Ascending aorta (tissue), 2 donors: ENCODE measurements at regions not wholly inside any gene's neighbourhood (a gene's known extent, or its start where the extent isn't known, plus 50 kb on each side); places are given as distances from the start of the nearest gene placed in this dataset.

Source experiments
- DNase-seq, 2 donors: peaks; one replicate each; pipeline ENCODE4 v3.0.0-alpha.2; 2019; ENCODE audit warnings: low spot score in 2 of 2
- H3K27ac ChIP-seq, 2 donors: fragments of 200-600 bp; sonication (generic); one replicate each; pipeline ENCODE4 v1.5.1; 2016 to 2017; ENCODE audit warnings: mild to moderate bottlenecking in 1 of 2
- H3K27me3 ChIP-seq: fragments of 200-600 bp; sonication (generic); one replicate; pipeline ENCODE4 v1.5.1; 2017
- H3K36me3 ChIP-seq, 2 donors: fragments of 200-600 bp; sonication (generic); one replicate each; pipeline ENCODE4 v1.5.1; 2016
- H3K4me1 ChIP-seq, 2 donors: fragments of 200-600 bp; sonication (generic); one replicate each; pipeline ENCODE4 v1.5.1; 2016 to 2017; ENCODE audit warnings: mild to moderate bottlenecking in 1 of 2
- H3K4me3 ChIP-seq, 2 donors: fragments of 200-600 bp; sonication (generic); one replicate each; pipeline ENCODE4 v1.5.1; 2016 to 2017; ENCODE audit warnings: mild to moderate bottlenecking in 1 of 2
- H3K9me3 ChIP-seq, 2 donors: fragments of 200-600 bp; sonication (generic); one replicate each; pipeline ENCODE4 v1.5.1; 2016
- CTCF ChIP-seq, 3 experiments: fragments of 200-600 bp in 2 of 3; fragments of 450-650 bp in 1 of 3; sonication (generic) in 2 of 3; IDR thresholded peaks; one replicate each; pipeline ENCODE4 v1.5.1; 2016 to 2019; ENCODE audit warnings: antibody characterized with exemption in 3 of 3, mild to moderate bottlenecking in 1 of 3, moderate library complexity in 1 of 3
- intact Hi-C: fragments of 100-400 bp; cut with DNase I; formaldehyde crosslinking; loops from one replicate; pipeline ENCODE4 v1.15.1; 2023

- no peak overlapping the region for H3K27ac ChIP-seq
- no peak overlapping the region for H3K4me3 ChIP-seq
- TF ChIP-seq CTCF (IDR thresholded peaks at IDR 0.05): no peak
- H3K4me1 ChIP-seq: no peaks in the 10 kb centered on the region
- no peaks in the 10 kb centered on the region for H3K27me3 ChIP-seq
- intact Hi-C loops: no loop called here
- no peak for DNase-seq
- H3K36me3 ChIP-seq: no peaks in the 10 kb centered on the region
- no peaks in the 10 kb centered on the region for H3K9me3 ChIP-seq
Measured at GRCh38 chr4:35252866-35253265, 991.4 kb downstream of the ARAP2 start.

GRCh38 chr4:35253331-35253730 is 991.0 kb downstream of the ARAP2 start:
- no peaks in the 10 kb centered on the region for H3K4me1 ChIP-seq
- TF ChIP-seq CTCF (IDR thresholded peaks at IDR 0.05): no peak
- H3K27me3 ChIP-seq: no peaks in the 10 kb centered on the region
- H3K36me3 ChIP-seq: no peaks in the 10 kb centered on the region
- DNase-seq: no peak
- no peak overlapping the region for H3K27ac ChIP-seq
- no peak overlapping the region for H3K4me3 ChIP-seq
- intact Hi-C loops: no loop called here
- H3K9me3 ChIP-seq: no peaks in the 10 kb centered on the region

GRCh38 chr4:35286434-35286833 is 957.9 kb downstream of the ARAP2 start:
- no peak overlapping the region for H3K4me3 ChIP-seq
- no peaks in the 10 kb centered on the region for H3K27me3 ChIP-seq
- H3K4me1 ChIP-seq: no peaks in the 10 kb centered on the region
- H3K36me3 ChIP-seq: no peaks in the 10 kb centered on the region
- DNase-seq: no peak
- no peaks in the 10 kb centered on the region for H3K9me3 ChIP-seq
- intact Hi-C loops: loop anchor here (2.0 kb wide), 1 partner anchor 58 kb away; no protein-coding TSS in a partner anchor
- H3K27ac ChIP-seq: no peak overlapping the region
- no peak for TF ChIP-seq CTCF (IDR thresholded peaks at IDR 0.05)

- no peaks in the 10 kb centered on the region for H3K9me3 ChIP-seq
- no peak for DNase-seq
- no peaks in the 10 kb centered on the region for H3K4me1 ChIP-seq
- no peak for TF ChIP-seq CTCF (IDR thresholded peaks at IDR 0.05)
- no peaks in the 10 kb centered on the region for H3K36me3 ChIP-seq
- H3K27me3 ChIP-seq: no peaks in the 10 kb centered on the region
- intact Hi-C loops: no loop called here
- H3K4me3 ChIP-seq: no peak overlapping the region
- H3K27ac ChIP-seq: no peak overlapping the region
Measured at GRCh38 chr4:35300996-35301774, 943.1 kb downstream of the ARAP2 start.

GRCh38 chr4:35315419-35315818 is 928.9 kb downstream of the ARAP2 start:
- intact Hi-C loops: no loop called here
- no peaks in the 10 kb centered on the region for H3K9me3 ChIP-seq
- no peaks in the 10 kb centered on the region for H3K27me3 ChIP-seq
- no peaks in the 10 kb centered on the region for H3K36me3 ChIP-seq
- no peak for DNase-seq
- no peak for TF ChIP-seq CTCF (IDR thresholded peaks at IDR 0.05)
- H3K4me1 ChIP-seq: no peaks in the 10 kb centered on the region
- H3K4me3 ChIP-seq: no peak overlapping the region
- H3K27ac ChIP-seq: no peak overlapping the region
